ENCODE measurements at regions not wholly inside any gene's neighbourhood (a gene's known extent, or its start where the extent isn't known, plus 50 kb on each side); places are given as distances from the start of the nearest gene placed in this dataset.

DNA sequence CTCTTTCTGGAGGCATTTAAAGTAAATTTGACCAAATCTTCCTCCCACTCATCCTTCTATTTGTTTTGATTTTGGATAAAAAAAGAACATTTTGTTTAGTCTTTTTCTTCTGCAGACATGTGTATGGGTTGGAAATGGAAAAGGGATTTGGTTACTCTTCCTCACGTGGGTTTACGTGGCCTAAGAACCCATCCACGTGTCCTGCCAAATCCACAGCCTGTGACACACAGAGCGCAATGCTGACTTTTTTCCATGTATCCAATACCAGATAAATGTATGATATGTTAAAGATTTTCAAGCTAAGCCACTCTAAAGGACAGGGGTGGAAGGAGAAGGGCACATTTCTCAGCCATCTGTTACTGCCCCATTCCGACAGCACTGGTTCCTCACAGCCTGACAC is 176.5 kb downstream of the COL12A1 start:
- TF ChIP-seq TAF1 (IDR thresholded peaks at IDR 0.05; ENCODE audit: borderline replicate concordance, insufficient read depth, low read length) (no peak), SIN3A (IDR thresholded peaks at IDR 0.05; ENCODE audit: borderline replicate concordance, insufficient read depth, low read length) (no peak), FOXP2 (optimal IDR thresholded peaks at IDR 0.05; ENCODE audit: borderline replicate concordance, extremely low read depth, extremely low read length, insufficient read depth) (no peak), REST (IDR thresholded peaks at IDR 0.05; ENCODE audit: insufficient read depth in 1 of 2, low read depth in 2 of 2, low read length in 2 of 2) (no peak), POLR2AphosphoS5 (IDR thresholded peaks at IDR 0.05; ENCODE audit: low read depth, low read length) (no peak)

- TF ChIP-seq FOXP2 (optimal IDR thresholded peaks at IDR 0.05; ENCODE audit: borderline replicate concordance, extremely low read depth, extremely low read length, insufficient read depth) (no peak), POLR2AphosphoS5 (IDR thresholded peaks at IDR 0.05; ENCODE audit: low read depth, low read length) (no peak), SIN3A (IDR thresholded peaks at IDR 0.05; ENCODE audit: borderline replicate concordance, insufficient read depth, low read length) (no peak), REST (IDR thresholded peaks at IDR 0.05; ENCODE audit: insufficient read depth in 1 of 2, low read depth in 2 of 2, low read length in 2 of 2) (no peak), TAF1 (IDR thresholded peaks at IDR 0.05; ENCODE audit: borderline replicate concordance, insufficient read depth, low read length) (no peak)
Observed at GRCh38 chr6:75025371-75025770, 180.5 kb downstream of the COL12A1 start.

- TF ChIP-seq REST (IDR thresholded peaks at IDR 0.05; ENCODE audit: insufficient read depth in 1 of 2, low read depth in 2 of 2, low read length in 2 of 2) (no peak), POLR2AphosphoS5 (IDR thresholded peaks at IDR 0.05; ENCODE audit: low read depth, low read length) (no peak), TAF1 (IDR thresholded peaks at IDR 0.05; ENCODE audit: borderline replicate concordance, insufficient read depth, low read length) (no peak)
Observed at GRCh38 chr6:75024828-75025227, 181.0 kb downstream of the COL12A1 start.

DNA sequence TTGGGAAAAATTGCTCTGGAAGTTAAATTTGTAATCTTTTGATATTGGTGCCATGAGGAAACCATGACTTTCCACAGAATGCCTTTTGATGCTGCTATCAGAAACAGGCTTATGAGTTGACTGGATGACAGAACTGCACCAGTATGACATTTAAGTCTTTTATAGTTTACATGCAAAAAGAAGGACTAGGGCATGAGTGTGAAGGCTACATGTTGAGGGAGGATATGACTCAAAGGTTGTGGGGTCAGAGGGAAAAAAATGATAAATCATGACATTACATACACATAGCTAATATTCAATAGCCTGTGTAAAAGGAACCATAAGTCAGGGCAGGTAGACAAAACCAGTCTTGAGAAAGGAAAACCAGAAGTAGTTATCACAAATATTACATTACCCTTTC is 182.2 kb downstream of the COL12A1 start:
- no peak for TF ChIP-seq REST (IDR thresholded peaks at IDR 0.05; ENCODE audit: insufficient read depth in 1 of 2, low read depth in 2 of 2, low read length in 2 of 2)
- TF ChIP-seq FOXP2 (optimal IDR thresholded peaks at IDR 0.05; ENCODE audit: borderline replicate concordance, extremely low read depth, extremely low read length, insufficient read depth): no peak
- no peak for TF ChIP-seq POLR2AphosphoS5 (IDR thresholded peaks at IDR 0.05; ENCODE audit: low read depth, low read length)
- TF ChIP-seq TAF1 (IDR thresholded peaks at IDR 0.05; ENCODE audit: borderline replicate concordance, insufficient read depth, low read length): no peak
- no peak for TF ChIP-seq SIN3A (IDR thresholded peaks at IDR 0.05; ENCODE audit: borderline replicate concordance, insufficient read depth, low read length)

- no peak for TF ChIP-seq REST (IDR thresholded peaks at IDR 0.05; ENCODE audit: insufficient read depth in 1 of 2, low read depth in 2 of 2, low read length in 2 of 2)
- TF ChIP-seq TAF1 (IDR thresholded peaks at IDR 0.05; ENCODE audit: borderline replicate concordance, insufficient read depth, low read length): no peak
- no peak for TF ChIP-seq FOXP2 (optimal IDR thresholded peaks at IDR 0.05; ENCODE audit: borderline replicate concordance, extremely low read depth, extremely low read length, insufficient read depth)
- TF ChIP-seq POLR2AphosphoS5 (IDR thresholded peaks at IDR 0.05; ENCODE audit: low read depth, low read length): no peak
- no peak for TF ChIP-seq SIN3A (IDR thresholded peaks at IDR 0.05; ENCODE audit: borderline replicate concordance, insufficient read depth, low read length)
Observed at GRCh38 chr6:75020971-75021370, 184.9 kb downstream of the COL12A1 start.

Data from PFSK-1 (cell line).